H1 (cell line): ENCODE measurements at regions not wholly inside any gene's neighbourhood (a gene's known extent, or its start where the extent isn't known, plus 50 kb on each side); places are given as distances from the start of the nearest gene placed in this dataset.
A peak's percentile ranks its signal among the peaks of the same experiment; 100 is the strongest.

Experiments used
- CTCF ChIA-PET: fragments of 300-600 bp; sonication (Branson Sonifier 250); formaldehyde crosslinking; loops from one replicate; lab custom pipeline; 2021; ENCODE audit not compliant: partially characterized antibody; lab: Charles Lee
- POLR2A ChIA-PET: fragments of 300-600 bp; sonication (Branson Sonifier 250); formaldehyde crosslinking; loops from one replicate; lab custom pipeline; 2021; ENCODE audit warnings: inconsistent platforms; ENCODE audit not compliant: partially characterized antibody; lab: Charles Lee
- DNase-seq, 2 experiments: peaks; one replicate each; pipeline versions ENCODE4 v3.0.0 to v3.0.0-alpha.2; 2010 to 2022; ENCODE audit warnings: low spot score in 2 of 2, low read depth in 1 of 2, mixed read lengths in 1 of 2
- FAIRE-seq: peaks from 2 replicates; lab custom pipeline; 2011; peaks lifted over from hg19 to GRCh38; lab: Jason Lieb, UNC
- H2AFZ ChIP-seq: 2 replicates; pipeline ENCODE4 v1.8.1; 2012; ENCODE audit warnings: low read length, inconsistent platforms
- H2AK5ac ChIP-seq: 2 replicates; pipeline ENCODE4 v1.6.1; 2013; ENCODE audit warnings: low read depth, low read length
- H2BK120ac ChIP-seq: replicated peaks from 2 replicates; pipeline ENCODE3; 2013; ENCODE audit warnings: low read depth, low read length, inconsistent platforms
- H2BK12ac ChIP-seq: 2 replicates; pipeline ENCODE4 v1.6.1; 2013; ENCODE audit warnings: low read depth, low read length
- H2BK15ac ChIP-seq: 2 replicates; pipeline ENCODE4 v1.6.1; 2013; ENCODE audit warnings: low read length
- H2BK20ac ChIP-seq: 2 replicates; pipeline ENCODE4 v1.6.1; 2013; ENCODE audit warnings: low read length
- H2BK5ac ChIP-seq: 2 replicates; pipeline ENCODE4 v1.6.1; 2013; ENCODE audit warnings: low read depth, low read length
- H3K14ac ChIP-seq: 2 replicates; pipeline ENCODE4 v1.6.1; 2013; ENCODE audit warnings: inconsistent platforms; ENCODE audit not compliant: insufficient read length
- H3K18ac ChIP-seq: 2 replicates; pipeline ENCODE4 v1.6.1; 2013; ENCODE audit warnings: low read length; ENCODE audit errors: extremely low read depth
- H3K23ac ChIP-seq: 2 replicates; pipeline ENCODE4 v1.6.1; 2013; ENCODE audit warnings: inconsistent platforms; ENCODE audit not compliant: insufficient read length
- H3K23me2 ChIP-seq: 2 replicates; pipeline ENCODE4 v1.6.1; 2013; ENCODE audit warnings: low read depth, low read length
- H3K27ac ChIP-seq: 2 replicates; pipeline ENCODE4 v1.6.1; 2011; ENCODE audit warnings: low read depth, low read length, inconsistent platforms
- H3K27me3 ChIP-seq, 4 experiments: replicated peaks in 1 of 4; 1 replicate in 1 of 4; 2 replicates in 3 of 4; pipeline versions ENCODE4 v1.6.1 to v1.8.1; 2011 to 2013; ENCODE audit warnings: low read length in 3 of 4, mild to moderate bottlenecking in 3 of 4, inconsistent platforms in 2 of 4, mixed read lengths in 2 of 4, moderate library complexity in 1 of 4; ENCODE audit not compliant: control insufficient read depth in 3 of 4, insufficient read depth in 3 of 4; ENCODE audit errors: extremely low read depth in 1 of 4
- H3K36me3 ChIP-seq, 4 experiments: 2 replicates each; pipeline versions ENCODE4 v1.6.1 to v1.8.1; 2011 to 2013; ENCODE audit warnings: mild to moderate bottlenecking in 4 of 4, low read length in 3 of 4, moderate library complexity in 2 of 4, control low read depth in 1 of 4, inconsistent platforms in 1 of 4; ENCODE audit not compliant: insufficient read depth in 4 of 4, control insufficient read depth in 2 of 4
- H3K4ac ChIP-seq: replicated peaks from 2 replicates; pipeline ENCODE3; 2013; ENCODE audit warnings: low read length, low read depth, mixed read lengths, inconsistent platforms; ENCODE audit not compliant: insufficient read length
- H3K4me1 ChIP-seq, 4 experiments: replicated peaks in 1 of 4; 1 replicate in 1 of 4; 2 replicates in 3 of 4; pipeline versions ENCODE4 v1.6.1 to v1.8.1; 2011 to 2013; ENCODE audit warnings: low read length in 3 of 4, inconsistent platforms in 2 of 4, mixed read lengths in 1 of 4; ENCODE audit not compliant: insufficient read depth in 4 of 4, control insufficient read depth in 3 of 4
- H3K4me2 ChIP-seq, 2 experiments: 2 replicates each; pipeline versions ENCODE4 v1.6.1 to v1.8.1; 2011 to 2013; ENCODE audit warnings: low read depth in 2 of 2, low read length in 2 of 2, control low read depth in 1 of 2, inconsistent platforms in 1 of 2, mild to moderate bottlenecking in 1 of 2; ENCODE audit not compliant: insufficient read depth in 1 of 2
- H3K4me3 ChIP-seq, 4 experiments: fragments of 200-600, 300-600 bp in 1 of 4; sonication (generic), shearing (Covaris generic), sonication (Bioruptor Twin) in 1 of 4; 2 replicates each; pipeline versions ENCODE4 v1.5.1 to v1.8.1; 2011 to 2016; ENCODE audit warnings: low read length in 4 of 4, low read depth in 3 of 4, control low read depth in 2 of 4, inconsistent platforms in 2 of 4, mild to moderate bottlenecking in 2 of 4, mixed read lengths in 1 of 4, moderate library complexity in 1 of 4; ENCODE audit not compliant: insufficient read depth in 2 of 4; ENCODE audit errors: extremely low read depth in 1 of 4
- H3K56ac ChIP-seq: replicated peaks from 2 replicates; pipeline ENCODE3; 2013; ENCODE audit warnings: low read depth, mild to moderate bottlenecking, mixed read lengths, low read length, inconsistent platforms; ENCODE audit not compliant: insufficient read length
- H3K79me1 ChIP-seq: 2 replicates; pipeline ENCODE4 v1.6.1; 2013; ENCODE audit warnings: low read depth, low read length, control low read depth
- H3K79me2 ChIP-seq, 2 experiments: 2 replicates each; pipeline versions ENCODE4 v1.6.1 to v1.8.1; 2012 to 2013; ENCODE audit warnings: low read length in 2 of 2, mild to moderate bottlenecking in 2 of 2, inconsistent platforms in 1 of 2; ENCODE audit not compliant: insufficient read depth in 2 of 2, control insufficient read depth in 1 of 2
- H3K9ac ChIP-seq, 4 experiments: replicated peaks in 1 of 4; 1 replicate in 1 of 4; 2 replicates in 3 of 4; pipeline versions ENCODE4 v1.6.1 to v1.8.1; 2011 to 2013; ENCODE audit warnings: low read depth in 3 of 4, low read length in 3 of 4, control low read depth in 2 of 4, mild to moderate bottlenecking in 2 of 4, moderate library complexity in 2 of 4, inconsistent platforms in 1 of 4; ENCODE audit errors: extremely low read depth in 1 of 4
- H3K9me3 ChIP-seq, 2 experiments: 2 replicates each; pipeline versions ENCODE4 v1.6.1 to v1.8.1; 2012 to 2013; ENCODE audit warnings: mild to moderate bottlenecking in 2 of 2, moderate library complexity in 2 of 2, control low read depth in 1 of 2, inconsistent platforms in 1 of 2, low read depth in 1 of 2, low read length in 1 of 2, mixed read lengths in 1 of 2; ENCODE audit not compliant: insufficient read depth in 2 of 2
- H4K20me1 ChIP-seq, 2 experiments: replicated peaks in 1 of 2; 2 replicates each; pipeline versions ENCODE3 to v1.8.1; 2011 to 2013; ENCODE audit warnings: inconsistent platforms in 2 of 2, low read length in 2 of 2, mild to moderate bottlenecking in 1 of 2; ENCODE audit not compliant: insufficient read depth in 2 of 2, control insufficient read depth in 1 of 2
- H4K5ac ChIP-seq: 2 replicates; pipeline ENCODE4 v1.6.1; 2013; ENCODE audit warnings: low read length, low read depth, mixed read lengths, inconsistent platforms; ENCODE audit not compliant: insufficient read length
- H4K8ac ChIP-seq: 2 replicates; pipeline ENCODE4 v1.8.0; 2013; ENCODE audit warnings: mild to moderate bottlenecking, moderate library complexity, low read length, inconsistent platforms; ENCODE audit not compliant: insufficient read depth; ENCODE audit errors: extremely low read depth
- H4K91ac ChIP-seq: replicated peaks from 2 replicates; pipeline ENCODE3; 2013; ENCODE audit warnings: low read length, mixed read lengths, inconsistent platforms; ENCODE audit not compliant: insufficient read length
- BCL11A ChIP-seq, 2 experiments: IDR thresholded peaks; one replicate each; pipeline ENCODE4 v1.6.1; 2011; ENCODE audit warnings: low read depth in 2 of 2, low read length in 2 of 2, mild to moderate bottlenecking in 2 of 2
- CEBPB ChIP-seq: IDR thresholded peaks from 2 replicates; pipeline ENCODE4 v1.6.1; 2012; ENCODE audit warnings: low read depth, low read length
- WGBS, 2 experiments: shearing (Covaris generic) in 1 of 2; methylation state at CpG; one replicate each; pipeline versions ENCODE4 v1.1.6 to v1.1.7; 2013 to 2015; ENCODE audit warnings: low lambda C conversion rate in 2 of 2, mixed read lengths in 2 of 2, inconsistent platforms in 1 of 2, low coverage in 1 of 2, missing lambda C conversion rate in 1 of 2; ENCODE audit not compliant: insufficient replicate concordance in 2 of 2, insufficient coverage in 1 of 2, insufficient read length in 1 of 2; ENCODE audit errors: extremely low coverage in 1 of 2, missing lambda C conversion rate in 1 of 2; 5-methylcytosine and 5-hydroxymethylcytosine counted together
- TF ChIP-seq, protein P1 (sequence below): IDR thresholded peaks from 2 replicates; pipeline ENCODE4 v1.6.1; 2012; ENCODE audit warnings: inconsistent platforms

DNA sequence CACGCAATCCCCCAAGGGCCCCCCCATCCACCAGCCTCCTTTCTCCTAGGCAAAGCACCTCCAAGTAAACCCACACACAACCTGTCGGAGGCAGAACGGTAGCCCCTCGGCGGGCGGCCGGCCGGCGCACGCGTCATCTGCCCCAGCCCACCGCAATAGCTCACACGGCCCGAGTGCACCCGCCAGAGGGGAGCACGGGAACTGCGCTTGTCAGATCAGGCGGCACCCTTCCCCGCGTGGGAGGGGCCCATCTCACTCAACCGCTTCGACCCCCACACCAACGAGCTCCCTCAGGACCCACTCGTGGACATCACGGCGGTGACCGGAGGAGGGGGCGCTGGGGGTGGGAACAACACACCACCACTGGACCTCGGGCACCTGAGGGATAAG lies 767.9 kb upstream of the DEFB115 start:
- H3K4me1 ChIP-seq: no peaks in the 10 kb centered on the region
- no peak overlapping the region for H4K5ac ChIP-seq
- H2BK20ac ChIP-seq: no peak overlapping the region
- no peak overlapping the region for H3K4ac ChIP-seq
- no peak overlapping the region for H3K56ac ChIP-seq
- H3K4me2 ChIP-seq: peak overlapping the region in 1 of 2 experiments; percentile 39; a peak in 1 of 4 replicates
- no peak for FAIRE-seq
- no peak overlapping the region for H4K91ac ChIP-seq
- no peak overlapping the region for H3K23ac ChIP-seq
- no peak overlapping the region; a peak in 1 of 8 replicates for H3K4me3 ChIP-seq
- H3K27me3 ChIP-seq: no peaks in the 10 kb centered on the region
- 97% methylated on average over 18 of the region's 29 CpGs; no CpG with 5 or more reads in 1 of the 2 experiments for WGBS, 2 experiments
- no peak overlapping the region for H2BK12ac ChIP-seq
- H3K9ac ChIP-seq: no peak overlapping the region
- POLR2A ChIA-PET: no interaction called here
- no peak overlapping the region for H2BK5ac ChIP-seq
- H2BK15ac ChIP-seq: no peak overlapping the region
- H3K79me2 ChIP-seq: no peaks in the 10 kb centered on the region
- no peak overlapping the region for H2AFZ ChIP-seq
- no peaks in the 10 kb centered on the region for H3K23me2 ChIP-seq
- H3K27ac ChIP-seq: no peak overlapping the region
- TF ChIP-seq BCL11A (IDR thresholded peaks at IDR 0.05; ENCODE audit: low read depth in 2 of 2, low read length in 2 of 2) (no peak), CEBPB (no peak)
- TF ChIP-seq, protein P1, sequence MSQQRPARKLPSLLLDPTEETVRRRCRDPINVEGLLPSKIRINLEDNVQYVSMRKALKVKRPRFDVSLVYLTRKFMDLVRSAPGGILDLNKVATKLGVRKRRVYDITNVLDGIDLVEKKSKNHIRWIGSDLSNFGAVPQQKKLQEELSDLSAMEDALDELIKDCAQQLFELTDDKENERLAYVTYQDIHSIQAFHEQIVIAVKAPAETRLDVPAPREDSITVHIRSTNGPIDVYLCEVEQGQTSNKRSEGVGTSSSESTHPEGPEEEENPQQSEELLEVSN: no peak
- H3K18ac ChIP-seq: no peak overlapping the region
- no peak overlapping the region for H2BK120ac ChIP-seq
- H2AK5ac ChIP-seq: no peak overlapping the region
- no peaks in the 10 kb centered on the region for H4K20me1 ChIP-seq
- H3K14ac ChIP-seq: no peak overlapping the region
- peak in 1 of 2 experiments; percentile 23 for DNase-seq
- CTCF ChIA-PET: no interaction called here
- H3K79me1 ChIP-seq: no peaks in the 10 kb centered on the region
- H3K9me3 ChIP-seq: peaks cover 15 to 66% of the 10 kb centered on the region in 2 experiments; a peak in 3 of 4 replicates
- H4K8ac ChIP-seq: no peak overlapping the region
- peaks cover 0 to 16% (median 0%) of the 10 kb centered on the region in 4 experiments; a peak in 1 of 8 replicates for H3K36me3 ChIP-seq
